Activated CD8-positive, alpha-beta T cell treated with anti-CD3 and anti-CD28 coated beads, Interleukin-2, amount 10 ng/mL, durations not matched to agents 7 days and 5 days (primary cell): ENCODE measurements at regions not wholly inside any gene's neighbourhood (a gene's known extent, or its start where the extent isn't known, plus 50 kb on each side); places are given as distances from the start of the nearest gene placed in this dataset.

Experiments used
- ATAC-seq: fragments of 150-1000 bp; cut with Tn5 transposase; one replicate; pipeline ENCODE4 v1.10.0; 2021; ENCODE audit warnings: moderate library complexity
- CTCF ChIA-PET: fragments of 350-600 bp; sonication (Branson Sonifier 250); formaldehyde crosslinking; loops from one replicate; lab custom pipeline; 2021; ENCODE audit warnings: antibody characterized with exemption; lab: Charles Lee
- POLR2A ChIA-PET: fragments of 350-600 bp; sonication (Branson Sonifier 250); formaldehyde crosslinking; loops from one replicate; lab custom pipeline; 2021; ENCODE audit warnings: antibody characterized with exemption; lab: Charles Lee
- DNase-seq: peaks from one replicate; pipeline ENCODE4 v3.0.0-alpha.2; 2020
- H3K27ac Mint-ChIP-seq: one replicate; pipeline ENCODE4 v1.8.0; 2021; ENCODE audit warnings: mild to moderate bottlenecking, mixed read lengths
- H3K27me3 Mint-ChIP-seq: one replicate; pipeline ENCODE4 v1.8.0; 2021; ENCODE audit warnings: low read depth, mixed read lengths
- H3K36me3 Mint-ChIP-seq: one replicate; pipeline ENCODE4 v1.8.0; 2021; ENCODE audit warnings: low read depth, mixed read lengths
- H3K4me1 Mint-ChIP-seq: one replicate; pipeline ENCODE4 v1.8.0; 2021; ENCODE audit warnings: low read depth, mixed read lengths
- H3K4me3 Mint-ChIP-seq: one replicate; pipeline ENCODE4 v1.8.0; 2021; ENCODE audit warnings: mild to moderate bottlenecking, mixed read lengths
- H3K9me3 Mint-ChIP-seq: one replicate; pipeline ENCODE4 v1.8.0; 2022; ENCODE audit warnings: mixed read lengths; ENCODE audit not compliant: insufficient read depth

DNA sequence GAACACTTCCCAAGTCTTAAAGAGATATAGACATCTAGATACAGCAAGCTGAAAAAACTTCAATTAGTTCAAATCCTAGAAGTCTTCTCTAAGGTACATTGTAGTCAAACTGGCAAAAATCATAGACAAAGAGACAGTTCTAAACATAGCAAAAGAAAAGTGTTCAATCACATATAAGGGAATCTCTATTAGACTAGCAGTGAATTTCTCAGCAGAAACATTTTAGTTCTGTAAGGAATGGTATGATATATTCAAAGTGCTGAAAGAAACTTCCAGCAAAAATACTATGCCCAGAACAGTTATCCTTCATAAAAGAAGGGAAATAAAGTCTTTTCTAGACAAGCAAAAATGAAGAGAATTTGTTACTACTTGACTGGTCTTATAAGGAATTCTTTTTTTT is 186.3 kb upstream of the SYNCRIP start:
- Mint-ChIP-seq H3K36me3 (no peaks in the 10 kb centered on the region), H3K9me3 (peaks cover 8% of the 10 kb centered on the region), H3K4me1 (no peaks in the 10 kb centered on the region), H3K27ac (no peak overlapping the region), H3K4me3 (no peak overlapping the region), H3K27me3 (no peaks in the 10 kb centered on the region)
- no peak for DNase-seq
- ChIA-PET POLR2A (no interaction called here), CTCF (no interaction called here)
- no peak for ATAC-seq

- Mint-ChIP-seq H3K27ac (no peak overlapping the region), H3K27me3 (no peaks in the 10 kb centered on the region), H3K4me1 (no peaks in the 10 kb centered on the region), H3K9me3 (peaks cover 8% of the 10 kb centered on the region), H3K36me3 (no peaks in the 10 kb centered on the region), H3K4me3 (no peak overlapping the region)
- ChIA-PET POLR2A (no interaction called here), CTCF (no interaction called here)
- no peak for ATAC-seq
- no peak for DNase-seq
Measured at GRCh38 chr6:85826997-85827396, 184.3 kb upstream of the SYNCRIP start.

DNA sequence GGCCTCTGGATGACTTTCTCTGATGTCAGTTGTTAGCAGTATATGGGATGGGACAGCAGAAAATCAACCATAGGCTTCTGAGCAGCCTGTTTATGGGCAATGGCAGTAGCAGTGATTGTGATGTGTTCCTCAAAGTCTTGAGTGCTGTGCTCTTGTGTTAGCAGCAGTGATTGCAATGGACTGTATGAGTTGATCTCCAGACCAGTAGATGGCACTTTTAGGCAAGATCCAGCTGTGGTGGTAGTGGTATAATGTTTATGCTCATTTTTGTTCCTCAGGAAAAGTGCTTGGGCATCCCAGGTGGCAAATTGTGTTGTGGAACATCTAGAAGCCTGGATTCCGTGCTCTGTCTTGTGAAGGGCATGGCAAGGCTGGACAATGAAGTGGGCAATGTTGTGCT is 181.6 kb upstream of the SYNCRIP start:
- Mint-ChIP-seq H3K36me3 (no peaks in the 10 kb centered on the region), H3K27ac (no peak overlapping the region), H3K4me3 (no peak overlapping the region), H3K9me3 (peaks cover 8% of the 10 kb centered on the region), H3K4me1 (no peaks in the 10 kb centered on the region), H3K27me3 (no peaks in the 10 kb centered on the region)
- ChIA-PET POLR2A (no interaction called here), CTCF (no interaction called here)
- ATAC-seq (no peak), DNase-seq (no peak)

DNA sequence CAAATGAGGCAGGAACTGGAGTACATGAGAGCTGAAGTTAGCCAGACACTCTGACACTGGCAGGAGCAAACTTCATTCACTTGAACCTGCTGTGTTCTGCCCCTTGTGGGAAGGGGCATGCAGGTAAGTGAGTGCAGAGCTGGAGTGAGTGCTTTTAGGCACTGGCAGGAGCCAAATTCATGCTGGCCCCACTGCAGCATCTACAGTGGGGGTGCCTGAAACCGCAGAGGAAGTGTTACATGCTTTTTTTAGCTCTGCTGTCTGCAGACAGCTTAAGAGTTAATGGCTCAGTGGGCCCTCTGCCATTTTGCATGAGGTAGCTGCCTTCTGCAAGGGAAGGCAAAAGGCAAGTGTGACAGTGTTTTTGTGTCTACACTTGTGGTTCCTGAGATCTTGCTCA is 167.9 kb upstream of the SYNCRIP start:
- Mint-ChIP-seq H3K36me3 (no peaks in the 10 kb centered on the region), H3K27me3 (no peaks in the 10 kb centered on the region), H3K4me1 (no peaks in the 10 kb centered on the region), H3K27ac (no peak overlapping the region), H3K9me3 (no peaks in the 10 kb centered on the region), H3K4me3 (no peak overlapping the region)
- ChIA-PET POLR2A (no interaction called here), CTCF (no interaction called here)
- no peak for DNase-seq
- no peak for ATAC-seq

DNA sequence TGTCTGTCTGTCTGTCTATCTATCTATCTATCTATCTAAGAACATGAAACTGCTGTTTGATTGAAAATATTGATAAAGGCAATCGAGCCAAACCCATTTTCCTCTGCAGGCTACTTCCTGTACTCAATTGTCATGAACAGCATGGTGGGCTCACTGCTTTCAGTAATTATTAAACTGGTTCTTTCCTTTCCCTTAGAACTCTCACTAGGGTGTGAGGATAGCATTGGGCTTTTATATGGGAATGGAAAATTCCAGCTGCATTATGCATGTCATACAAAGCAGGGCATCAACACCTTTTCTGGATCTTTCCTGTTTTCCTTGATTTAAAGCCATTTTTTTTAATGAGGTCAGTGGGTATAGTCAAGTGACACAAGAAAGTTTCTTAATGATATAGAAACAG is 161.0 kb upstream of the SYNCRIP start:
- H3K4me1 Mint-ChIP-seq, result no peaks in the 10 kb centered on the region
- H3K9me3 Mint-ChIP-seq, result no peaks in the 10 kb centered on the region
- CTCF ChIA-PET, result no interaction called here
- ATAC-seq (no peak), DNase-seq (no peak)
- POLR2A ChIA-PET, result no interaction called here
- no peak overlapping the region for H3K27ac Mint-ChIP-seq
- no peaks in the 10 kb centered on the region for H3K36me3 Mint-ChIP-seq
- H3K27me3 Mint-ChIP-seq, result no peaks in the 10 kb centered on the region
- H3K4me3 Mint-ChIP-seq, result no peak overlapping the region

DNA sequence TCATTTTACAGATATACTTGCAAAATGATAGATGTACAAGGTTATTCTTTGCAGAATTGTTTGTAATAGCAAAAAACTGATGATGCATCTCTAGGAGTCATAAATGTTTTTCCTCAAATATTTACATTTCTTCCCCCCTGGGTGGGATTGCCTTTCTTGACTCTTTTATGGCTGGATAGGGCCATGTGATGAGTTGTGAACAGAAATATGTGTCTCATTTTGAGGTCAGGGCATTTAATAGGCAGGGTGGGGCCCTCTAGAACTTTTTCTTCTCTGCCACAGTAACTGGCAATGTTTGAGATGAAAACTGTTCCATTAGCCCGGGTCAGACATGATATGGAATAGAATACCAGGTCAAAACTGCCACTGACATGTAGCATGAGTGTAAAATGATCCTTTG is 159.5 kb upstream of the SYNCRIP start:
- POLR2A ChIA-PET, result no interaction called here
- no peak for ATAC-seq

GRCh38 chr6:85798931-85799652 is 156.4 kb upstream of the SYNCRIP start:
- CTCF ChIA-PET, result no interaction called here
- peaks cover 4% of the 10 kb centered on the region for H3K27me3 Mint-ChIP-seq
- H3K36me3 Mint-ChIP-seq, result no peaks in the 10 kb centered on the region
- no peaks in the 10 kb centered on the region for H3K4me1 Mint-ChIP-seq
- ATAC-seq (no peak), DNase-seq (no peak)
- POLR2A ChIA-PET, result no interaction called here
- no peaks in the 10 kb centered on the region for H3K9me3 Mint-ChIP-seq
- no peak overlapping the region for H3K27ac Mint-ChIP-seq
- no peak overlapping the region for H3K4me3 Mint-ChIP-seq

More for the DNA sequence above, 159.5 kb upstream of the SYNCRIP start:
- H3K4me1 Mint-ChIP-seq, result no peaks in the 10 kb centered on the region
- no peaks in the 10 kb centered on the region for H3K27me3 Mint-ChIP-seq
- DNase-seq, result no peak
- H3K36me3 Mint-ChIP-seq, result no peaks in the 10 kb centered on the region
- no peaks in the 10 kb centered on the region for H3K9me3 Mint-ChIP-seq
- H3K27ac Mint-ChIP-seq, result no peak overlapping the region
- CTCF ChIA-PET, result no interaction called here
- H3K4me3 Mint-ChIP-seq, result no peak overlapping the region

- no peaks in the 10 kb centered on the region for H3K4me1 Mint-ChIP-seq
- peaks cover 4% of the 10 kb centered on the region for H3K27me3 Mint-ChIP-seq
- ChIA-PET POLR2A (no interaction called here), CTCF (no interaction called here)
- DNase-seq, result no peak
- no peak overlapping the region for H3K27ac Mint-ChIP-seq
- no peaks in the 10 kb centered on the region for H3K36me3 Mint-ChIP-seq
- no peak for ATAC-seq
- H3K9me3 Mint-ChIP-seq, result no peaks in the 10 kb centered on the region
- no peak overlapping the region for H3K4me3 Mint-ChIP-seq
Measured at GRCh38 chr6:85797993-85798392, 155.3 kb upstream of the SYNCRIP start.

GRCh38 chr6:85795945-85796344 is 153.3 kb upstream of the SYNCRIP start:
- CTCF ChIA-PET, result no interaction called here
- no peaks in the 10 kb centered on the region for H3K36me3 Mint-ChIP-seq
- H3K4me3 Mint-ChIP-seq, result no peak overlapping the region
- H3K9me3 Mint-ChIP-seq, result no peaks in the 10 kb centered on the region
- ATAC-seq, result no peak
- no peaks in the 10 kb centered on the region for H3K4me1 Mint-ChIP-seq
- H3K27ac Mint-ChIP-seq, result no peak overlapping the region
- no peak for DNase-seq
- peaks cover 4% of the 10 kb centered on the region for H3K27me3 Mint-ChIP-seq
- POLR2A ChIA-PET, result no interaction called here

DNA sequence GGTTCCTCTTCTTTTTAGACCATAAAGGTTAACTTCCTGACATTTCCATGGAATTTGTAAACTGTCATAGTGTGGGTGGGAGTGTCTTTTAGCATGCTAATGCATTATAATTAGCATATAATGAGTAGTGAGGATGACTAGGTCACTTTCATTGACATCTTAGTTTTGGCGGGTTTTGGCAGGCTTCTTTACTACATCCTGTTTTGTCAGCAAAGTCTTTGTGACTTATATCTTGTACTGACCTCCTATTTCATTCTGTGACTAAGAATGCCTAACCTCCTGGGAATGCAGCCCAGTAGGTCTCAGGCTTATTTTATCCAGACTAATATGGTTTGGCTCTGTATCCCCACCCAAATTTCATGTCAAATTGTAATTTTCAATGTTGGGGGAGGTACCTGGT is 149.6 kb upstream of the SYNCRIP start:
- H3K9me3 Mint-ChIP-seq, result no peaks in the 10 kb centered on the region
- H3K27me3 Mint-ChIP-seq, result peaks cover 4% of the 10 kb centered on the region
- no peak overlapping the region for H3K27ac Mint-ChIP-seq
- DNase-seq (no peak), ATAC-seq (no peak)
- ChIA-PET CTCF (no interaction called here), POLR2A (no interaction called here)
- H3K36me3 Mint-ChIP-seq, result no peaks in the 10 kb centered on the region
- no peaks in the 10 kb centered on the region for H3K4me1 Mint-ChIP-seq
- no peak overlapping the region for H3K4me3 Mint-ChIP-seq

GRCh38 chr6:85775883-85776282 is 133.2 kb upstream of the SYNCRIP start:
- no peak overlapping the region for H3K27ac Mint-ChIP-seq
- DNase-seq (no peak), ATAC-seq (no peak)
- H3K4me3 Mint-ChIP-seq, result no peak overlapping the region
- POLR2A ChIA-PET, result no interaction called here
- H3K36me3 Mint-ChIP-seq, result no peaks in the 10 kb centered on the region
- CTCF ChIA-PET, result no interaction called here
- H3K4me1 Mint-ChIP-seq, result no peaks in the 10 kb centered on the region
- no peaks in the 10 kb centered on the region for H3K9me3 Mint-ChIP-seq
- peaks cover 7% of the 10 kb centered on the region for H3K27me3 Mint-ChIP-seq

DNA sequence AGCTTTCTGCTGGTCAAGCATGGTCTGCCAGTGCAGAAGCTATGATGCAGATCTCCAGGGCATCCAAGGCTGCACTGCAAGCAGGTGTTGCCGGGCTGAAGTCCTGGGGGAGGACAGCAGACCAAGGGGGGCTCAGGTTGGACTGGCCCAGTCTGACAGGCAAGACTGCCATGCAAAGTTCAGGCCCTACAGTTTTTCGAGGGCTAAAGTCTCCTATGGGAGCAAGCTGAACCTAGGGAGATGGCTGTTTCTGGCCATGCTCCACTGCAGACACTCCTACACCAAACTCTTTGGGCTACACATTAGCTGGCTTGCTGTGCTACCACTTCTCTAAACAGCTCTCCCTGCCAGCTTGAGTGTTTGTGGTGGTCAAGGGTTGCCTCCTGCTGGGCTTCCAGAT is 130.0 kb upstream of the SYNCRIP start:
- no peaks in the 10 kb centered on the region for H3K4me1 Mint-ChIP-seq
- POLR2A ChIA-PET, result no interaction called here
- DNase-seq, result no peak

DNA sequence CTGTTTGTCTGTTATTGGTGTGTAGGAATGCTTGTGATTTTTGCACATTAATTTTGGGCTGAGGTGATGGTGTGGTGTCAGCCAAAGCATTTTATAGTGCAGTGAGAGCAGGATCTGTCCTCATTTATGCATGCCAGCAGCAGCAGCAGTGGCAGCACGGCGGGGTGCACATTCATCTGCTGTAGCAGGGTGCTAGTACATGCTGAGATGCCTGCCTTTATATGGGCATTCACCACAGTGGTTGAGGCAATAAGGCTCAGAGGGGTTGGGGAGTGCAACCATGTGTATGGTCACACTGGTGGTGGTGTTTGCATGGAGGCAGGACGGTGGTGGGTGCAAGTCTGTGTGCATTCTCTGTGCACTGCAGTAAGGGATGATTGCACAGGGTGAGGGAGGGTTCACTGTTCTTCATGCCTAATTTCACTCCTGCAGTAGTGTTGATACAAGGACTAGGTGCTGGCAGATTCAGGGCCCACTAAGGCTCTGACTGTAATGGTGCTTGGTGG is 129.3 kb upstream of the SYNCRIP start:
- ChIA-PET POLR2A (no interaction called here), CTCF (no interaction called here)
- H3K27ac Mint-ChIP-seq, result no peak overlapping the region
- ATAC-seq (no peak), DNase-seq (no peak)
- H3K27me3 Mint-ChIP-seq, result peaks cover 10% of the 10 kb centered on the region
- no peak overlapping the region for H3K4me3 Mint-ChIP-seq
- H3K9me3 Mint-ChIP-seq, result no peaks in the 10 kb centered on the region
- H3K4me1 Mint-ChIP-seq, result no peaks in the 10 kb centered on the region
- no peaks in the 10 kb centered on the region for H3K36me3 Mint-ChIP-seq

More for the DNA sequence above, 130.0 kb upstream of the SYNCRIP start:
- Mint-ChIP-seq H3K27ac (no peak overlapping the region), H3K27me3 (peaks cover 10% of the 10 kb centered on the region), H3K9me3 (no peaks in the 10 kb centered on the region), H3K36me3 (no peaks in the 10 kb centered on the region), H3K4me3 (no peak overlapping the region)
- CTCF ChIA-PET, result no interaction called here
- no peak for ATAC-seq
